Nephron (organoid): ENCODE measurements at regions not wholly inside any gene's neighbourhood (a gene's known extent, or its start where the extent isn't known, plus 50 kb on each side); places are given as distances from the start of the nearest gene placed in this dataset.

Source experiments
- H3K27ac Mint-ChIP-seq, 3 experiments: 2 replicates each; pipeline ENCODE4 v1.8.0; 2020; ENCODE audit warnings: mixed read lengths in 3 of 3, mild to moderate bottlenecking in 2 of 3, moderate library complexity in 1 of 3
- H3K27me3 Mint-ChIP-seq: 2 replicates; pipeline ENCODE4 v1.8.0; 2021; ENCODE audit warnings: low read depth, mild to moderate bottlenecking, moderate library complexity, mixed read lengths
- H3K36me3 Mint-ChIP-seq: 2 replicates; pipeline ENCODE4 v1.8.0; 2020; ENCODE audit warnings: low read depth, mixed read lengths
- H3K4me1 Mint-ChIP-seq: 2 replicates; pipeline ENCODE4 v1.8.0; 2020; ENCODE audit warnings: mixed read lengths
- H3K4me3 Mint-ChIP-seq, 3 experiments: 2 replicates each; pipeline ENCODE4 v1.8.0; 2020; ENCODE audit warnings: mild to moderate bottlenecking in 3 of 3, mixed read lengths in 3 of 3, moderate library complexity in 2 of 3
- H3K9me3 Mint-ChIP-seq: 2 replicates; pipeline ENCODE4 v1.8.0; 2020; ENCODE audit warnings: mixed read lengths
- TF ChIP-seq, protein P1 (sequence below), 3 experiments: fragments of 200-600 bp; sonication (generic); IDR thresholded peaks; one replicate each; pipeline ENCODE4 v1.5.0; 2021; ENCODE audit warnings: antibody characterized with exemption in 3 of 3; ENCODE audit not compliant: unreplicated experiment in 3 of 3

DNA sequence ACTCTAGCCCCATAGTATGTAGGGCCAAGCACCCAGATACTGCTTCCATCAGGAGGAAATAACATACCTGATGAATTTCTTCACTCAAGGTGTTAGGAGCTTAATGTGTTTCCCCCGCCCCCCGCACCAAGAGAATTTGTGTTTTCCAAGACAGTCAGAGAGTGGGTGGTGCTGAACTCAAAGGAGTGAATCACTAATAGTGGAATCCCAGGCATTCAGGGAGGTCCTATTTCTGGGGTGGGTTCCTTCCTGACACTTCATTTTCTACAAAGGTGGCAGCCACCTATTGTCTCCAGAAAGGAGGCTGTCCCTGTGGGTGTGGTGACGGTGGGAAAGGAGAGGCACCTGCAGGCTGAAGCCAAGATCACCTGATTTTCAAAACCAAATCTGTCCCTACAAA lies 50.8 kb upstream of the ELF5 start:
- Mint-ChIP-seq H3K27me3 (peaks cover 13% of the 10 kb centered on the region), H3K9me3 (no peaks in the 10 kb centered on the region), H3K4me3 (no peak overlapping the region), H3K27ac (no peak overlapping the region), H3K36me3 (no peaks in the 10 kb centered on the region), H3K4me1 (peaks cover 10% of the 10 kb centered on the region)
- TF ChIP-seq, protein P1, sequence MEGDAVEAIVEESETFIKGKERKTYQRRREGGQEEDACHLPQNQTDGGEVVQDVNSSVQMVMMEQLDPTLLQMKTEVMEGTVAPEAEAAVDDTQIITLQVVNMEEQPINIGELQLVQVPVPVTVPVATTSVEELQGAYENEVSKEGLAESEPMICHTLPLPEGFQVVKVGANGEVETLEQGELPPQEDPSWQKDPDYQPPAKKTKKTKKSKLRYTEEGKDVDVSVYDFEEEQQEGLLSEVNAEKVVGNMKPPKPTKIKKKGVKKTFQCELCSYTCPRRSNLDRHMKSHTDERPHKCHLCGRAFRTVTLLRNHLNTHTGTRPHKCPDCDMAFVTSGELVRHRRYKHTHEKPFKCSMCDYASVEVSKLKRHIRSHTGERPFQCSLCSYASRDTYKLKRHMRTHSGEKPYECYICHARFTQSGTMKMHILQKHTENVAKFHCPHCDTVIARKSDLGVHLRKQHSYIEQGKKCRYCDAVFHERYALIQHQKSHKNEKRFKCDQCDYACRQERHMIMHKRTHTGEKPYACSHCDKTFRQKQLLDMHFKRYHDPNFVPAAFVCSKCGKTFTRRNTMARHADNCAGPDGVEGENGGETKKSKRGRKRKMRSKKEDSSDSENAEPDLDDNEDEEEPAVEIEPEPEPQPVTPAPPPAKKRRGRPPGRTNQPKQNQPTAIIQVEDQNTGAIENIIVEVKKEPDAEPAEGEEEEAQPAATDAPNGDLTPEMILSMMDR (IDR thresholded peaks at IDR 0.05; ENCODE audit: unreplicated experiment in 3 of 3), result no peak

DNA sequence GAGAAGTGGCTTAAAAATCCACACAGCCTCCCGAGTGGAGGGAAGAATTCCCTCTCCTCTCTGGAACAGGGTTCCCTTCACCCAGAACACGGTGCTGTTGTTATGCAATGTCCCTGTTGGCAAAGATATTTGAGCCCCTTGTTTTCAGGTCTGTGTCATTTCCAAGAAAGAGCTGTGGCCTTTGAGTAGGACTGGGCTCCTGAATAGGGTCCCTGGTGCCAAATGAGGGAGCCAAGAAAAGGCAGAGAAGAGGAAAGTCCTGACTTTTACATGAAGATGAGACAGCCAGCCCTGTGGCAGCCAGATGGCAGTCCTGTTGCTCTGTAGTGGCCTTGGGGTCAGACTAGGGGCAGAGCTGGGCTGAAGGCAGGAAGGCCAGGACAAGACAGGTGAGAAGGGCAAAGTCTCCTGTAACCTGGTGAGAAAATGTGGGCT lies 51.2 kb upstream of the ELF5 start:
- Mint-ChIP-seq H3K4me1 (peaks cover 10% of the 10 kb centered on the region), H3K27ac (no peak overlapping the region)

DNA sequence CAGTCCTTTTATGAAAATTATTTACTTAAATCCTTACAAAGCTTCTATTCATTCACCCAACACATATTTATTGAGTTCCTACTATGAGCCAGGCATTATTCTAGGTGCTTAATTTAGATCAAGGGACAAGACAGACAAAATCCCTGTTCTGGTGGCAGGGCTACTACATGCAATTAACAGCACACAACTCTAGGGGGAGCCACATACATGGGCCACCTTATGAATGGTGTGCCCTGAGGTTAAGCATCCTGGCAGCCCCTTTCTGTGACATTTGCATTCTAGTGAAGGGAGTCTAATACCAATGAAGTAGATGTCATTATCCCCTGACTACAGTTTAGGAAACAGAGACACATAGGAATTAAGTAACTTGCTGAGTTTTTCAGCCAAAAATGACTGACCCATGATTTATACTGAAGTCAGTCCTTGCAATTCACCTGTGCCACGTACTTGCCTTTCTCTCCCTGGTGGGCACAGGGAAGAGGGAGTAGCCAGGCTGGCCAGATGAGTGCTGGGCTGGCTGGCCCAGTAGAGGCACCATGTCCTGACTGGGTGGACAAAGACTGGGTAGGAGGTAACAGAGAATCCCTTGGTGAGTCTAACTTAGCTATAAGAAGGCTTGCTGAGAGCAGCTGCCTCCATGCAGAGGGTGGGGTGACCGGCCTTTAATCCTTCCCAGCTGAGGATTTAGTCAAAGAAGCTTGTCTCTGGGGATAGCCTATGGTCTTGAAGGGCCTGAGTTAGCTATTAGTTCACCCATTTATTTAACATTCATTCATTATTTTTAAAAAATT lies 52.0 kb upstream of the ELF5 start:
- Mint-ChIP-seq H3K4me3 (no peak overlapping the region), H3K36me3 (no peaks in the 10 kb centered on the region), H3K27ac (no peak overlapping the region), H3K4me1 (peaks cover 10% of the 10 kb centered on the region), H3K9me3 (no peaks in the 10 kb centered on the region), H3K27me3 (peaks cover 17% of the 10 kb centered on the region)
- TF ChIP-seq, protein P1 (IDR thresholded peaks at IDR 0.05; ENCODE audit: unreplicated experiment in 3 of 3), result peak in 1 of 3 experiments; percentile 13

More for the DNA sequence above, 51.2 kb upstream of the ELF5 start:
- peaks cover 13% of the 10 kb centered on the region for H3K27me3 Mint-ChIP-seq
- H3K36me3 Mint-ChIP-seq, result no peaks in the 10 kb centered on the region
- no peaks in the 10 kb centered on the region for H3K9me3 Mint-ChIP-seq
- H3K4me3 Mint-ChIP-seq, result no peak overlapping the region
- TF ChIP-seq, protein P1 (IDR thresholded peaks at IDR 0.05; ENCODE audit: unreplicated experiment in 3 of 3), result no peak

DNA sequence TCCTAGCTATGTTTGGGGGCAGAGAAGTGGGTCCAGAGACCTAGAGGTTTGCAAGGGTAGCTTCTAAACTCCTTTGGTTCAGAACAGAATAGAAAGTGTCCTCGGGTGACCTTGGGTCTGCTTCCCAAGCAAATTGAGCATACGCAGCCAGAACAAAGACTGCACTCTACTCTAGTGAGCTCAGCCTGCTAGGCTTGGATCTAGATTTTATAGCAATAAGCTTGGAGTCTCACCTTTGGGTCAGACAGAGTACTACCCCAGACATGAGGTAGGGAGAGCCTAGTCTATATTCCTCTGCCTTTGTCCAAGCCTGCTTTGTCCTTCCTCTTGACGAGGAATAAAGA lies 52.6 kb upstream of the ELF5 start:
- H3K9me3 Mint-ChIP-seq, result no peaks in the 10 kb centered on the region
- H3K4me3 Mint-ChIP-seq, result no peak overlapping the region
- no peak overlapping the region for H3K27ac Mint-ChIP-seq
- no peaks in the 10 kb centered on the region for H3K36me3 Mint-ChIP-seq
- peaks cover 18% of the 10 kb centered on the region for H3K27me3 Mint-ChIP-seq
- H3K4me1 Mint-ChIP-seq, result peaks cover 10% of the 10 kb centered on the region
- TF ChIP-seq, protein P1 (IDR thresholded peaks at IDR 0.05; ENCODE audit: unreplicated experiment in 3 of 3), result no peak

DNA sequence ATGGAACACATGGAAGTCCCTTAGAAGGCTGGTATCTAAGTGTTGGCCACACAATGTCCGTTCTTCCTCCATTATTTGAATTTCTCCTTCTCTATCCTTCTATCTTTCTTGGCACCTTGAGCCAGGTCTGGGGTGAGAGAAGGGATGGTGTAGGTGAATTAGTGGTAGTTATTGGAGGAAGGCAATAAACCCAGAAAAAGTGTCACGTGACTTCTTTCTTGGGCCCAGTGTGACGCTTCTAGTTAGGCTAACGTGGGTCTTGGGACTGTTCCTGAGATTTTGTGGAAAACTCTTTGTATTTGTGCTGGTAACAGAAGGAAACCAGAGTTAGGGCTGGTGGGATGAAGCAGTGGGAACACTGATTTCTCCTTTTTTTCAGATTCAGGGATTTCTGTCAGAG lies 53.1 kb upstream of the ELF5 start:
- Mint-ChIP-seq H3K27ac (no peak overlapping the region), H3K4me1 (peaks cover 10% of the 10 kb centered on the region), H3K4me3 (no peak overlapping the region), H3K9me3 (no peaks in the 10 kb centered on the region), H3K27me3 (peaks cover 18% of the 10 kb centered on the region), H3K36me3 (no peaks in the 10 kb centered on the region)
- TF ChIP-seq, protein P1 (IDR thresholded peaks at IDR 0.05; ENCODE audit: unreplicated experiment in 3 of 3), result no peak

DNA sequence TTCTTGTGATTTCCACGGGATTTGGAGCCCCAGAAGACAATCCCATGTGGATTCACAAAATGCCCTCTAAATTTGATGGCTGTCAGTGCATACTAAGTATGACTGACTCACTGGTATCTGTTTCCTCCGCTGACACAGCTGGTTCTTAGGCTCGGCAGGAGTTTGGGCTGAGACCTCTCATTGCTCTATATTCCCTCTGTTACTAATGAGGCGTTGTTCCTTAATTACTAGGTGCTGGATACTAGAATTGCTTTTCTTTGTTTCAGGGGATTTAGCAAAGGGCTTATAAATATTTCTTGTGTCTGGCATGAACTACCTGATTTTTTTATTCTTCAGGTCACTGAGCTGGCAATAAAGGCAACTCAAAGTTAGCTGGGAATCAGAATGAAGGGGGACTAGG lies 53.2 kb upstream of the EHF start:
- Mint-ChIP-seq H3K4me3 (no peak overlapping the region), H3K27me3 (peaks cover 14% of the 10 kb centered on the region), H3K4me1 (peaks cover 10% of the 10 kb centered on the region), H3K36me3 (no peaks in the 10 kb centered on the region), H3K9me3 (no peaks in the 10 kb centered on the region), H3K27ac (no peak overlapping the region)
- TF ChIP-seq, protein P1 (IDR thresholded peaks at IDR 0.05; ENCODE audit: unreplicated experiment in 3 of 3), result no peak
